ENCODE measurements at regions not wholly inside any gene's neighbourhood (a gene's known extent, or its start where the extent isn't known, plus 50 kb on each side); places are given as distances from the start of the nearest gene placed in this dataset.

GRCh38 chr2:4883375-4883774 is 808.8 kb upstream of the SOX11 start:
- TF ChIP-seq CTCF (IDR thresholded peaks at IDR 0.05) = no peak
- no peak for TF ChIP-seq POLR2AphosphoS5 (IDR thresholded peaks at IDR 0.05)
- no peak for TF ChIP-seq POLR2A (IDR thresholded peaks at IDR 0.05; ENCODE audit: low read depth)
